ENCODE measurements at regions not wholly inside any gene's neighbourhood (a gene's known extent, or its start where the extent isn't known, plus 50 kb on each side); places are given as distances from the start of the nearest gene placed in this dataset.

- TF ChIP-seq CTCF (IDR thresholded peaks at IDR 0.05; ENCODE audit: low read depth, low read length) = no peak
- TF ChIP-seq, protein P1, sequence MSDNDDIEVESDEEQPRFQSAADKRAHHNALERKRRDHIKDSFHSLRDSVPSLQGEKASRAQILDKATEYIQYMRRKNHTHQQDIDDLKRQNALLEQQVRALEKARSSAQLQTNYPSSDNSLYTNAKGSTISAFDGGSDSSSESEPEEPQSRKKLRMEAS (IDR thresholded peaks at IDR 0.05; ENCODE audit: low read depth, low read length) = no peak
Observed at GRCh38 chr21:20351138-20351537, 647.1 kb upstream of the NCAM2 start.
